OCI-LY7 (cell line): ENCODE measurements at regions not wholly inside any gene's neighbourhood (a gene's known extent, or its start where the extent isn't known, plus 50 kb on each side); places are given as distances from the start of the nearest gene placed in this dataset.

Experiments
- BruUV-seq: library from RNA; stranded (reverse); fragments of 400-500 nt; replicated peaks from 2 replicates; lab custom pipeline; 2021; lab: Mats Ljungman, UMichigan
- CTCF ChIA-PET: fragments of 300-600 bp; sonication (Branson Sonifier 250); formaldehyde crosslinking; loops from one replicate; lab custom pipeline; 2022; ENCODE audit warnings: antibody characterized with exemption; ENCODE audit not compliant: unreplicated experiment; lab: Charles Lee
- POLR2A ChIA-PET: fragments of 300-600 bp; sonication (Branson Sonifier 250); formaldehyde crosslinking; loops from one replicate; lab custom pipeline; 2022; ENCODE audit warnings: antibody characterized with exemption; lab: Charles Lee
- DNase-seq: peaks from one replicate; pipeline ENCODE4 v3.0.0-alpha.2; 2015; ENCODE audit warnings: low spot score
- H2AFZ ChIP-seq: fragments of 200-600 bp; sonication (generic), shearing (Covaris generic); 2 replicates; pipeline ENCODE4 v1.6.1; 2014; ENCODE audit warnings: mild to moderate bottlenecking, antibody characterized with exemption, low read length, moderate library complexity
- H3K27ac ChIP-seq: fragments of 200-600 bp; sonication (generic); 2 replicates; pipeline ENCODE4 v1.5.1; 2014; ENCODE audit warnings: mixed run types, low read depth, mild to moderate bottlenecking, moderate library complexity, low read length, inconsistent platforms; ENCODE audit not compliant: poor library complexity, severe bottlenecking
- H3K36me3 ChIP-seq: fragments of 200-600 bp; sonication (generic); 2 replicates; pipeline ENCODE4 v1.6.1; 2014; ENCODE audit warnings: mild to moderate bottlenecking, antibody characterized with exemption, low read length, moderate library complexity, mixed read lengths; ENCODE audit not compliant: insufficient read depth
- H3K4me1 ChIP-seq: fragments of 200-600 bp; sonication (generic); 2 replicates; pipeline ENCODE4 v1.5.1; 2014; ENCODE audit warnings: mild to moderate bottlenecking, low read length; ENCODE audit not compliant: insufficient read depth, poor library complexity, severe bottlenecking
- H3K4me2 ChIP-seq: fragments of 200-600 bp; sonication (generic); 2 replicates; pipeline ENCODE4 v1.6.1; 2014; ENCODE audit warnings: mild to moderate bottlenecking, low read length
- H3K4me3 ChIP-seq: fragments of 200-600 bp; sonication (generic); 2 replicates; pipeline ENCODE4 v1.5.1; 2014; ENCODE audit warnings: mild to moderate bottlenecking, low read depth, low read length; ENCODE audit not compliant: poor library complexity, severe bottlenecking
- H3K79me2 ChIP-seq: fragments of 200-600 bp; sonication (generic); 2 replicates; pipeline ENCODE4 v1.6.1; 2016; ENCODE audit warnings: low read depth, mild to moderate bottlenecking, low read length, moderate library complexity, mixed read lengths; ENCODE audit not compliant: insufficient read depth
- H3K9me2 ChIP-seq: fragments of 200-600 bp; sonication (generic); 2 replicates; pipeline ENCODE4 v1.6.1; 2016; ENCODE audit warnings: mild to moderate bottlenecking, low read length, mixed read lengths; ENCODE audit not compliant: insufficient read depth
- H3K9me3 ChIP-seq: fragments of 200-600 bp; sonication (generic); 2 replicates; pipeline ENCODE4 v1.6.1; 2014; ENCODE audit warnings: mild to moderate bottlenecking, mixed run types, low read length, mixed read lengths
- H4K20me1 ChIP-seq: fragments of 200-600 bp; sonication (generic); 2 replicates; pipeline ENCODE4 v1.6.1; 2014; ENCODE audit warnings: mild to moderate bottlenecking, antibody characterized with exemption, low read length, moderate library complexity, mixed read lengths; ENCODE audit not compliant: insufficient read depth
- CTCF ChIP-seq: fragments of 200-600 bp; sonication (generic); conservative IDR thresholded peaks from 2 replicates; pipeline ENCODE4 v1.5.1; 2014; ENCODE audit warnings: mild to moderate bottlenecking, antibody characterized with exemption, low read length, moderate library complexity, mixed read lengths
- EZH2phosphoT487 ChIP-seq: fragments of 200-600 bp; sonication (generic); IDR thresholded peaks from 2 replicates; pipeline ENCODE4 v1.6.1; 2018; ENCODE audit warnings: low read depth, borderline replicate concordance, mild to moderate bottlenecking, mixed run types, antibody characterized with exemption, low read length, moderate library complexity, mixed read lengths
- intact Hi-C: fragments of 100-400 bp; cut with micrococcal nuclease; formaldehyde crosslinking; loops from one replicate; pipeline ENCODE4 v1.10.0; 2022; ENCODE audit not compliant: unreplicated experiment

- intact Hi-C loops: no loop called here
- H3K36me3 ChIP-seq: no peaks in the 10 kb centered on the region
- H3K9me2 ChIP-seq: no peaks in the 10 kb centered on the region
- no peak overlapping the region for H3K27ac ChIP-seq
- no peaks in the 10 kb centered on the region for H3K79me2 ChIP-seq
- no TSS peak for BruUV-seq
- ChIA-PET CTCF (no interaction called here), POLR2A (interaction anchor here (0.6 kb wide), 1 partner anchor 29 kb away, joined by 4 read pairs; no protein-coding TSS in a partner anchor)
- no peak for DNase-seq
- no peaks in the 10 kb centered on the region for H4K20me1 ChIP-seq
- TF ChIP-seq EZH2phosphoT487 (no peak), CTCF (no peak)
- H2AFZ ChIP-seq: no peak overlapping the region
- H3K9me3 ChIP-seq: peaks cover 5% of the 10 kb centered on the region; the same call in 1 of the 2 replicates
- no peak overlapping the region for H3K4me3 ChIP-seq
- no peak overlapping the region for H3K4me2 ChIP-seq
- no peaks in the 10 kb centered on the region for H3K4me1 ChIP-seq
Observed at GRCh38 chr7:136051203-136051928, 74.2 kb upstream of the MTPN start.

GRCh38 chr7:136050462-136050847 lies 73.3 kb upstream of the MTPN start:
- Histone ChIP-seq H4K20me1 (no peaks in the 10 kb centered on the region), H3K9me2 (no peaks in the 10 kb centered on the region), H3K9me3 (peaks cover 7% of the 10 kb centered on the region; the same call in 1 of the 2 replicates), H3K36me3 (no peaks in the 10 kb centered on the region), H3K4me1 (no peaks in the 10 kb centered on the region), H3K4me3 (no peak overlapping the region), H3K79me2 (no peaks in the 10 kb centered on the region), H3K4me2 (no peak overlapping the region), H3K27ac (no peak overlapping the region), H2AFZ (no peak overlapping the region)
- intact Hi-C loops: no loop called here
- TF ChIP-seq EZH2phosphoT487 (no peak), CTCF (no peak)
- BruUV-seq: no TSS peak
- ChIA-PET POLR2A (no interaction called here), CTCF (no interaction called here)
- DNase-seq: no peak

- no peaks in the 10 kb centered on the region for H3K79me2 ChIP-seq
- no peaks in the 10 kb centered on the region for H3K4me1 ChIP-seq
- ChIA-PET POLR2A (interaction anchor here (0.5 kb wide), 1 partner anchor 12 kb away, joined by 4 read pairs; no protein-coding TSS in a partner anchor), CTCF (no interaction called here)
- no peaks in the 10 kb centered on the region for H3K9me2 ChIP-seq
- peaks cover 7% of the 10 kb centered on the region; the same call in 1 of the 2 replicates for H3K9me3 ChIP-seq
- no peaks in the 10 kb centered on the region for H4K20me1 ChIP-seq
- H2AFZ ChIP-seq: no peak overlapping the region
- no peak for DNase-seq
- TF ChIP-seq CTCF (no peak), EZH2phosphoT487 (no peak)
- H3K4me2 ChIP-seq: no peak overlapping the region
- H3K27ac ChIP-seq: no peak overlapping the region
- no peaks in the 10 kb centered on the region for H3K36me3 ChIP-seq
- no TSS peak for BruUV-seq
- intact Hi-C loops: no loop called here
- no peak overlapping the region for H3K4me3 ChIP-seq
Observed at GRCh38 chr7:136049818-136050461, 72.8 kb upstream of the MTPN start.
